ENCODE measurements at regions not wholly inside any gene's neighbourhood (a gene's known extent, or its start where the extent isn't known, plus 50 kb on each side); places are given as distances from the start of the nearest gene placed in this dataset.

DNA sequence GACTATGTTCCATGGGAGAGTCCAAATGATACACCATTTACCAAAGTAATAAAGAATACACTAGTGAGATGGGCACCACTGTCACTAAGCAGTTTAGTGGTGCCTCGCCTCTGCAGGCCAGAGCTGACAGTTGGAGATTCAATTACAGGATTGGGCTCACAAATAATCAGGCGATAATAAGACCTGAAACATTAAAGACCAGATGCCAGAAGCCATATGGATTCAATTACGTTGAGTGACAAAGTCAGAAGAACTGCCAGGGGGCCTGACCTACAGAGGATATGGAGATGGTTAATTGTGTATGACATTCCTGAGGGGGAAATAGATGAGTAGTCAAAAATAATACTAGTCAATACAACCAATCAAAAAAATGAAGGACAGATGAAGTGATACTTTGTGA lies 65.2 kb upstream of the ST6GALNAC5 start:
- H3K36me3 ChIP-seq (ENCODE audit: control insufficient read depth, insufficient read depth, low read length), result no peaks in the 10 kb centered on the region
- H3K56ac ChIP-seq (ENCODE audit: extremely low read depth, insufficient read depth, low read length), result no peak overlapping the region
- H3K9me1 ChIP-seq (ENCODE audit: insufficient read depth, low read length), result no peaks in the 10 kb centered on the region
- H4K8ac ChIP-seq (ENCODE audit: low read depth in 2 of 2, low read length in 2 of 2), result no peak overlapping the region
- H2BK15ac ChIP-seq (ENCODE audit: low read depth, low read length), result no peak overlapping the region
- H3K9me3 ChIP-seq (ENCODE audit: control insufficient read depth, insufficient read depth, low read length), result no peaks in the 10 kb centered on the region
- DNase-seq (no peak), ATAC-seq (ENCODE audit: low read depth) (no peak)
- H2BK120ac ChIP-seq (ENCODE audit: low read depth, low read length), result no peak overlapping the region
- ChIA-PET POLR2A (ENCODE audit: unreplicated experiment) (no interaction called here), CTCF (no interaction called here)
- H3K4me3 ChIP-seq (ENCODE audit: insufficient read depth, low read depth, low read length), result no peak overlapping the region
- no peak overlapping the region for H3K9ac ChIP-seq (ENCODE audit: low read depth, low read length)
- no peak overlapping the region for H3K14ac ChIP-seq (replicated peaks; ENCODE audit: low read depth, low read length)
- no peaks in the 10 kb centered on the region for H4K20me1 ChIP-seq (ENCODE audit: insufficient read depth, low read length)
- dilution Hi-C loops (cut with HindIII; ENCODE audit: low sequenced_read_pairs, unreplicated experiment), result no loop called here
- no peak for TF ChIP-seq SMC3 (IDR thresholded peaks at IDR 0.05; ENCODE audit: low read depth, low read length)
- TF ChIP-seq MXI1 (IDR thresholded peaks at IDR 0.05; ENCODE audit: borderline replicate concordance, low read depth, low read length), result no peak
- TF ChIP-seq POLR2A (IDR thresholded peaks at IDR 0.05; ENCODE audit: low read depth, low read length), result no peak
- TF ChIP-seq MAZ (IDR thresholded peaks at IDR 0.05; ENCODE audit: borderline replicate concordance, low read depth, low read length), result no peak
- TF ChIP-seq, protein P1, sequence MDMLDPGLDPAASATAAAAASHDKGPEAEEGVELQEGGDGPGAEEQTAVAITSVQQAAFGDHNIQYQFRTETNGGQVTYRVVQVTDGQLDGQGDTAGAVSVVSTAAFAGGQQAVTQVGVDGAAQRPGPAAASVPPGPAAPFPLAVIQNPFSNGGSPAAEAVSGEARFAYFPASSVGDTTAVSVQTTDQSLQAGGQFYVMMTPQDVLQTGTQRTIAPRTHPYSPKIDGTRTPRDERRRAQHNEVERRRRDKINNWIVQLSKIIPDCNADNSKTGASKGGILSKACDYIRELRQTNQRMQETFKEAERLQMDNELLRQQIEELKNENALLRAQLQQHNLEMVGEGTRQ (IDR thresholded peaks at IDR 0.05; ENCODE audit: low read depth, low read length), result no peak
- no peak for TF ChIP-seq RCOR1 (IDR thresholded peaks at IDR 0.05; ENCODE audit: insufficient replicate concordance, low read length)
- no peak for TF ChIP-seq RFX5 (IDR thresholded peaks at IDR 0.05; ENCODE audit: low read depth, low read length)
- no peak for TF ChIP-seq CEBPB (IDR thresholded peaks at IDR 0.05; ENCODE audit: low read depth, low read length)
- intact Hi-C loops (cut with micrococcal nuclease), result no loop called here
- no peak overlapping the region for H4K91ac ChIP-seq (ENCODE audit: insufficient read depth, low read depth, low read length)
- H3K27me3 ChIP-seq (ENCODE audit: control insufficient read depth, insufficient read depth, low read length), result no peaks in the 10 kb centered on the region
- H2AFZ ChIP-seq (replicated peaks; ENCODE audit: low read length, poor library complexity), result no peak overlapping the region
- WGBS, 2 experiments (ENCODE audit: extremely low coverage in 2 of 2, insufficient read length in 1 of 2), result no CpG with 5 or more reads among the region's 3 CpGs
- H3K18ac ChIP-seq (ENCODE audit: low read depth, low read length), result no peak overlapping the region
- no peak overlapping the region for H3K23ac ChIP-seq (ENCODE audit: low read depth, low read length)
- H3K4me1 ChIP-seq (ENCODE audit: control insufficient read depth, insufficient read depth, low read length), result no peaks in the 10 kb centered on the region
- no peak overlapping the region for H3K27ac ChIP-seq (ENCODE audit: insufficient read depth, low read length)
- no peak overlapping the region for H2AK5ac ChIP-seq (ENCODE audit: low read depth, low read length)
- H3K4me2 ChIP-seq (ENCODE audit: low read depth, low read length), result no peak overlapping the region
- no peaks in the 10 kb centered on the region for H3K79me1 ChIP-seq (ENCODE audit: low read depth in 1 of 2, low read length in 2 of 2)
- H4K5ac ChIP-seq (ENCODE audit: low read depth, low read length), result no peak overlapping the region
- in situ Hi-C loops (cut with MboI; ENCODE audit: low sequenced_read_pairs), result no loop called here
- no peak overlapping the region for H2BK5ac ChIP-seq (ENCODE audit: low read depth, low read length, poor library complexity, severe bottlenecking)
- no peak overlapping the region for H2BK20ac ChIP-seq (ENCODE audit: low read depth, low read length)
- H3K4ac ChIP-seq (ENCODE audit: low read depth, low read length), result no peak overlapping the region
- no peak overlapping the region for H2AK9ac ChIP-seq (replicated peaks; ENCODE audit: low read depth, low read length, poor library complexity)
- no TSS peak for BruUV-seq (replicated peaks)

Data from IMR-90 (cell line).